ENCODE measurements at regions not wholly inside any gene's neighbourhood (a gene's known extent, or its start where the extent isn't known, plus 50 kb on each side); places are given as distances from the start of the nearest gene placed in this dataset.
"Not testable (repeated sequence)": the region's sequence is repeated elsewhere in the genome, so short reads cannot be mapped to it uniquely, and the experiment has no call there.

DNA sequence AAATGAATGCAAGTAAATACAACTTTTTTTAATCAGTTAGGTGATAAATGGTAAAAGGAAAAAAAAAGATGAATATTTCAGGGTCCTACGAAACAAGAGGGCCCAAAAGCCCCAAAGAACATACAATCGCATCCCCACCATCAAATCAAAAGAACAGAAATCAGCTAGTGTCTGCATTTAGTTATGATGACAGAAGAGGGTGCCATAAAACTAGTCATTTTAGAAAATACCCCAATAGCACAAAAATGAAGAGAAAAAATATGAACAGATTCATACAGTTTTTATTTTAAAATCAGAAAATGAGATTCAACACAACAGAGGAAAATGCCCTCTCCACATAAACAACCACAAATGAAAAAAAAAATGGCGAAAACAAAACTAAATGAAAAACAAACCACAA is 905.5 kb downstream of the REEP3 start:
- DNase-seq (ENCODE audit: extremely low spot score, insufficient read length, low read depth) = no peak
- FAIRE-seq = no peak

DNA sequence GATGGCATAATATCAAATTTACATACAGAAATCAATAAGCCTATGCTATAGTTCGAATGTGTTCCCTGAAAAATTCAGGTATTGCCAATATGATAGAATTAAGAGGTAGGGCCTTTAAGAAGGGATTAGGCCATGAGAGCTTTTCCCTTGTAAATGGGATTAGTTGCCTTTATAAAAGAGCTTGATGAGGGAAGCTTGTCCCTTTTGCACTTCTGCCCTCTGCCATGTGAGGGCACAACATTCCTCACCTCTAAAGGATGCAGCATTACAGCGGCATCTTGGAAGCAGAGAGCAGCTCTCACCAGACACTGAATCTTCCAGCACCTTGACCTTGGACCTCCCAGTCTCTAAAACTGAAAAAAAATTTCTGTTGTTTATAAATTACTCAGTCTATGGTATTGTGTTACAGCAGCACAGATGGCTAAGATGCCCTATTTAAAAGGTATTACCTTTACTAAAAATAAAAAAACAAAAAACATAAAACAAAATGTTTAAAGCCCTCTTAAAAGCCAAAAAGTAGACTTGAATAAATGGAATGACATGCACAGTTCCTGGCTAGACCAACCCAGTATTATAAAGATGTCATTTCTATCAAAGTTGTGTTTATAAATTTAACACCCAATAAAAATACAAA is 909.6 kb downstream of the REEP3 start:
- DNase-seq (ENCODE audit: extremely low spot score, insufficient read length, low read depth) = no peak
- no peak for FAIRE-seq

DNA sequence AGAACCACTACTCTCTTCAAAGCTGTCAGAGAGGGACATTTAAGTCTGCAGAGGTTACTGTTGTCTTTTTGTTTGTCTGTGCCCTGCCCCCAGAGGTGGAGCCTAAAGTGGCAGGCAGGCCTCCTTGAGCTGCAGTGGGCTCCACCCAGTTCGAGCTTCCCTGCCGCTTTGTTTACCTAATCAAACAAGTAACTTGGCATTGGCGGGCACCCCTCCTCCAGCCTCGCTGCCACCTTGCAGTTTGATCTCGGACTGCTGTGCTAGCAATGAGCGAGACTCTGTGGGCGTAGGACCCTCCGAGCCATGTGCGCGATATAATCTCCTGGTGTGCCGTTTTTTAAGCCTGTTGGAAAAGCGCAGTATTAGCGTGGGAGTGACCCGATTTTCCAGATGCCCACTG is 920.7 kb downstream of the REEP3 start:
- not testable (repeated sequence) for FAIRE-seq; DNase-seq (ENCODE audit: extremely low spot score, insufficient read length, low read depth)

DNA sequence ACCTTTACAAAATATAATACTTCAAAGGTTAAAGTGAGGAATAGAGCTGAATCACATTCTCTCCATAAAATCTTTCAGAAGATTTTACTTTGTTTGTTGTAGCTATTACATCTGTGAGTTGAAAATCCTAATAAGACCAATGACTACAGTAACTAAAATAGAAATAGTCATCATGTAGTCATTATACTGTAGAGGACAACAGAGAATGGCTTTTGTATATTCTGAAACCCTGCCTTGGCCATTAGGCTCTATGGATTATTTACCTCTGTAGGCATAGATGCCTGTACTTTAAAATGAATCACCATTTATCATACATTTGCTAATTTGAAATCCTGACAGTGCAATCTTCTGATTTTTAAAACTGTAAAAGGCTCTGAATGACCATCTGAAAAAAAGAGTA is 923.0 kb downstream of the REEP3 start:
- no peak for DNase-seq (ENCODE audit: extremely low spot score, insufficient read length, low read depth)
- FAIRE-seq = no peak

DNA sequence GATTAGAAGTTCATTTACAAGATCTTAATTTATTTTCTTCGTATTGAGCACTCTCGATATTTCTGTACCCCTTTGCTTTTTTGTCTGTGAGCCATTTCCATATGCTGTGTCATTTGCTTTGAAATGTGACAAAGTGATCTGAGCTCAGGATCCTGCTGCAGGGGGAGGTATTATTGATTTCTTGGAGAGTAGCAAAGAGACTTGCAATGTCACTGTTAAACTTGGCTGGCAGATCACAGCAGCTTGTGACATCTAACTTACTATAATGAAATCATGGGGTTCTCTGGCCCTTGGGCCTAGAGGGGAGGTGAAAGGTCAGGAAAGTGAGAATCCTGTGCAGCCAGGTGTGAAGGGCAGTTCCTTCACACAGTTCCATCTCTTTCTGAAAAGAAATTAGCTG is 923.4 kb downstream of the REEP3 start:
- no peak for FAIRE-seq
- DNase-seq (ENCODE audit: extremely low spot score, insufficient read length, low read depth) = no peak

DNA sequence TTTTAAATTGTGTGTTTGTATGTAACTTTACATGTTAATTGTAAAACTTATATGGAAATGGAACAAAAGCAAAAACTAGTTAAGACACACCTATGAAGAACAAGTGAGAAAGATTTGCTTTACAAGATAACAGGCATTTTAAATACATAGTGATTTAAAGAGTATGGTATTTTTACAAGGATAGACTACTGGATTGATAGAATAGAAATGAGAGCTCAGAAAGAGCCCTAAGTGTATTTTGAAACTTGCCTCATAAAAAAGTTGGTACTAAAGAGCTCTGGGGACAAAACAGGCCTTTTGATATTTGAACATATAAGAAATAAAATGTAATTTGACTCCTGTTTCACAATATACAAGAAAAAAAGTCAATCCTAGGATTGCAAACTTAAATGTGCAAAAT is 928.4 kb downstream of the REEP3 start:
- DNase-seq (ENCODE audit: extremely low spot score, insufficient read length, low read depth) = no peak
- FAIRE-seq = no peak

DNA sequence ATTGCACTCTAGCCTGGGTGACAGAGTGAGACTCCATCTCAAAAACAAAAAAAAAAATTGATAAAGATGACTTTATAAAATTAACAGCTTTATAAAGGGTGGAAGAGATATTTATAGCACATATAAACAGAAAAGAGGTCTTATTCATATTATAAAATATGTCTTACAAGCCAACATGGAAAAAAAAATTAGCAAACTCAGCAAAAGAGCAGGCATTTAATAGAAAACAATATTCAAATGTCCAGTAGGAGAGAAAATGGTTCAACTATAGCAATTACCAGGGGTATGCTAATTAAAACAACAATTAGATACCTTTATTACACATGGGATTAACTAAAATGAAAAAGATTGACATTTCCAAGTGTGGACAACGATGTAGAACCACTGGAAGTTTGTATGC is 929.1 kb downstream of the REEP3 start:
- FAIRE-seq (no peak), DNase-seq (ENCODE audit: extremely low spot score, insufficient read length, low read depth) (no peak)

DNA sequence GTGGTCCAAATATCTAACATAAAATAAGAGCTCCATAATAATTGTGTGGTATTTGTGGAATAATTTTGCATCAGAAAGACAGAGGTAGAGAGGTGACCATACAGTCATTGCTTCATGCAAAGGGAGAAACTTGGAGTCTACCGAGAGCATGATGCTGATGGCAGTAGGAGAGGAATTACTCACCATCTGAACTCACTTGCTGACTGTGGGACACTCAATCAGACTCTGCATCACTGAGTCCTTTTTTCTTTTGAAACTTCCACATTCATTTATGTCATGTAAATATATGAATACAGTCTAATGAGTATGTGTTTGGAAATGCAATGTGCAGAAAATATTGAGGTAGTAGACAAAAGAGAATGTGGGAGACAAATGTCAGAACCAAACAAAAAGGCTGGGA is 933.8 kb downstream of the REEP3 start:
- DNase-seq (ENCODE audit: extremely low spot score, insufficient read length, low read depth) = no peak
- FAIRE-seq = no peak

DNA sequence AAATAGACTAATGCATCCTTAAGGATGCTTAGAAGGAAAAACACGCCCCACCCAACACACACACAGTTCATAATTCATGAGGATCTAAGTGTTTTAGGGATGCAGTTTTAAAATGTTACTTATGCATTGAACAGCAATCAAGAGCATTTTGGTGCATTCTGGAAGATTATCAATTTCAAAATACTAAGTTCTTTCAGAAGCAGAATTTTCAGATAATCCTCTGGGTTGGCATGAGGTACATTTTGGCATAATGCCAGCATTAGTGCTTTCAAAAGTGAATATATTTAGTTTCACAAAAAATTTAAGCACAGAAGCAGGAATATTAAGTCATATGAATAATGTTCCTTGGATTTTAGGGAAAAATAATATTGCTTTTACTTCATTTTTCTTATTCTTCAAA is 937.1 kb downstream of the REEP3 start:
- no peak for FAIRE-seq
- DNase-seq (ENCODE audit: extremely low spot score, insufficient read length, low read depth) = no peak

DNA sequence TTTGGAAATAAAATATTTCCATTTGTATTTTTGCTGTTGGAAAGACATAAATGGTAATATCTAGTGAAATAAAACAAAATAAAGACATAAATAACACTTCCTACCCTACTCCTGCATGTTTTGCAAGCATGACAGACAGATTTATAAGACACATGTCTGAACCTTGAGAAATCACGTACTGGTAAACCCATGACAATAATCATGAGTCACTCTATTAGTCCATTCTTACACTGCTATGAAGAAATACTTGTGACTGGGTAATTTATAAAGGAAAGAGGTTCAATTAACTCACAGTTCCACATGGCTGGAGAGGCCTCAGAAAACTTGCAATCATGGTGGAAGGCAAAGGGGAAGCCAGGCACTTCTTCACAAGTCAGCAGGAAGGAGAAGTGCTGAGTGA is 942.2 kb downstream of the REEP3 start:
- DNase-seq (ENCODE audit: extremely low spot score, insufficient read length, low read depth) = no peak
- FAIRE-seq = no peak

DNA sequence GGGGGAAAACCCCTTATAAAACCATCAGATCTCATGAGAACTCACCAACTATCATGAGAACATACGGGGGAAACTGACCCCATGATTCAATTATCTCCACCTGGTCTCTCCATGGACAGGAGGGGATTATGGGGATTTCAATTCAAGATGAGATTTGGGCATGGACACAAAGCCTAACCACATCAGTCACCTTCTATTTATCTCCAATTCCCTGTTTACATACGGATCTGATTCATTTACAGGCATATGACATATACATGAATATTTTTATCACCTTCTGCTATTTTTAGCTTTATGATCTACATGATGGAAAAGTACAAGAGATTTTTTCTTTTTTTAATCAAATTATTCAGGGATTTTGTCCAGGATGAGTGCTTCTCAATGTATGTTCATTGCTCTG is 944.5 kb downstream of the REEP3 start:
- FAIRE-seq (no peak), DNase-seq (ENCODE audit: extremely low spot score, insufficient read length, low read depth) (no peak)

DNA sequence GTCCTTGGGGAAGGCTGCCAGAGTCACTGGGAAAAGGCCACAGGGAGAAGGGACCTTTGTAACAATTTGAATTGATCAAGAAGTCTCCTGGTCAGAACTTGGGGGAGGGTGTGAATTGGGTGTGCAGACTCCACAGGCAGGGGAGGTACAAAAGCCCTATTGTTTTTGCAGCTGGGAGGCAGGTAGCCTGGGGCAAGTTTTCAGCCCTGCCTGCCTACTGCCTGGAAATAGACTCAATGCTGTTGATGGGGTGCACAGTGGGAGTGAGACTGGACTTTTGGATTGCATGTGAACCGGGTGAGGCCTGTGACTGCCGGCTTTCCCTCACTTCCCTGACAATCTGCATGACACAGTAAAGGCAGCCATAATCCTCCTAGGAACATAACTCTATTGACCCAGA is 947.0 kb downstream of the REEP3 start:
- FAIRE-seq = no peak
- no peak for DNase-seq (ENCODE audit: extremely low spot score, insufficient read length, low read depth)

DNA sequence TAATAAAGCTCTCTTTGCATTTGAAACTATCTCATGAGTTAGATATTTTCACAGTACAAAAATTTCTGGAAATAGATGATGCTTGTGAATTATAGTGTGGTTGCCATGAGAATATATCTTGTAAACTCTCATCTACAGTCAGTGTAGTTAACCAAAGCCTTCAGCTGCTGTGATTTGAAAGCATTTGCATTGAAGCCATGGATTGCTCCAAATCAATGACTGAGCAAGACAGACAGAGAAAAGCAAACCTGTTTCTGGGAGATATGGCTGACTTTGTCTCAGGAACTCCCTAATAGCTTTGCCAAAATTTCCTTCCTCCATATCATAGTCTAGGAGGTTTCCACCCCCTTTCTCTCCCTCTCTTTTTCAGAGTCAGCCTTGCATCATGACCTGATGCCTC is 955.3 kb downstream of the REEP3 start:
- DNase-seq (ENCODE audit: extremely low spot score, insufficient read length, low read depth) = no peak
- FAIRE-seq = no peak

DNA sequence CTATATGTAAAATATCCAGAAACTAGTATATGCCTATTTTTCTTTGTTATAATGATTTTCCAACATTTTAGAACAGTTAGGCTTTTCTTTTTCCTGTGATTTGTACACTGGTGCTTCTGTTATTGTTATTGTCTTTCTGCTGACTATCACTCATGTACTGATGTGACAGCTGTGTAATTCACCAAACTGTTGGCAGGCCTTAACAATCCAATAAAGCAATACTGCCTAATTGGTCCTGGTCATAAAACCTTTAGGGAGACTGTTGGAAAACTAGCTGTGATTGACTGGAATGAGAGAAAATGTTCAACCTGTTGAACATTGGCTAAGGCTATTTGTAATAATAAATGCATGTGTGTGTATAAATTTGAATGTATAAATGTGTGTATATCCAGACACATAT is 956.6 kb downstream of the REEP3 start:
- FAIRE-seq (no peak), DNase-seq (ENCODE audit: extremely low spot score, insufficient read length, low read depth) (no peak)

DNA sequence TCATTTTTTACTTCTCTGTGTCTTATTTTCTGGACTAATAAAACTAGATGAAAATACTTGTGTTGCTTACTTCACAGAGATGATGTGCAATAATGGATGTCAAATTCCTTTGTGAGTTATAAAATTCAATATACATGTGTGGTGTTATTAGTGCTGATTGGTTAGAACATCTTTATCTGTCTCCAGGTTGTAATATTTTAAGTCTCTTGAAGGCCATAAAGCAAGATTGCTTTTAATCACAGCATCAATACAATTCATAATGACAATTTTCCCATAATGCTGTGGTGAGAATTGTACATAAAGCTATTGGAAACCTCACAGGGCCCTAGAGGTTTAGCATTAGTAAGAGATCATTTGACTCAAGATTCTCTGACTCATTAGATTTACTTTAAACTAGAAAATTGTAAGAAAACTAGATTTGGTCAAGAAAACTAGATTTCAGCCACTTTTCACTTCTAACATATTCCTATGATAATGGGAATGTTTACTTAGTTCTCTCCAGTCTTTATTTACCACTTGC is 963.7 kb downstream of the REEP3 start:
- DNase-seq (ENCODE audit: extremely low spot score, insufficient read length, low read depth) = no peak

DNA sequence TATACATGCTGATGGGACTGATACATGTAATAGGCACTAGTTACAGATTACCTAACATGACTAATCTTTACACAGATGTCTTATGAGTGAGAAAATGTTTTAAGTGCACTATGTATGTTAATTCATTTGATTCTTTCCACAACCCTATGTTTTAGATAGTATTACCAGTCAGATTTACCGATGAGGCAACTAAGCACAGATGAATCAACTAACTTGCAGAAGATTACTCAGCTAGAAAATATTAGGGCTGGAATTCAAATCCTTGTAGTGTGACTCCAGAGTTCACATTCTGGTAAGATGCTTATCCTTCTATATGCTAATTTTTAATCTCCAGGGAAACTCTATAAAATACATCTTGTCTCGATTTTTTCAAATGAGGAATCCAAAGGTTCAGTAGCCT is 964.9 kb downstream of the REEP3 start:
- no peak for DNase-seq (ENCODE audit: extremely low spot score, insufficient read length, low read depth)
- FAIRE-seq = no peak

More for the DNA sequence above, 963.7 kb downstream of the REEP3 start:
- no peak for FAIRE-seq

DNA sequence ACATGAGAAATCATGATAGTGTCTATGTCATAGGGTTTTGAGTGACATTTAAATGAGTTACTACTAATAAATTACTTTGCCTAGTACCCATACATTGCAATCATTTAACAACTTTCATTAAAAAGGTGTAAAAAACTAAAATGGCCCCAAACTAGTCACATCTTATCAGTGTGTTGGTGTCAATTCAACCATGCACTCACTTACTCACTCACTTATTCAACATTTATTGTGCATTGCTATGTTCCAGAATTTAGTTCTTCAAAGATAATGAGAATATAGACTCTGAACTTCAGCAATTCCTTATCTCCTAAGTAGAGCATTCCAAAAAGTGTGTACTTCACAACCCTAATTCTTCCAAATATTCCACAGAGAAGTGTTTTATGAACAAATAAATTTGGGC is 965.7 kb downstream of the REEP3 start:
- FAIRE-seq (no peak), DNase-seq (ENCODE audit: extremely low spot score, insufficient read length, low read depth) (no peak)

DNA sequence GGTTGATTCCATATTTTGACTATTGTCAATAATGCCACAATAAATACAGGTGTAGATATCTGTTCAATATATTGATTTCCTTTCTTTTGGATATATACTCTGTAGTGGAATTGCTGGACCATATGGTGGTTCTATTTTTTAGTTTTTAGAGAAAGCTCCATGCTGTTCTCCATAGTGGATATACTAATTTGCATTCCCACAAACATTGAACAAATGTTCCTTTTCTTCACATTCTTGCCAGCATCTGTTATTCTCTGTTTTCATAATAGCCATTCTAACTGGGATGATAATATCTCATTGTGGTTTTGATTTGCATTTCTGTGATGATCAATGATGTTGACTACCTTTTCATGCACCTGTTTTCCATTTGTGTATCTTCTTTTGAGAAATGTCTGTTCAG is 973.7 kb downstream of the REEP3 start:
- FAIRE-seq (no peak), DNase-seq (ENCODE audit: extremely low spot score, insufficient read length, low read depth) (no peak)

DNA sequence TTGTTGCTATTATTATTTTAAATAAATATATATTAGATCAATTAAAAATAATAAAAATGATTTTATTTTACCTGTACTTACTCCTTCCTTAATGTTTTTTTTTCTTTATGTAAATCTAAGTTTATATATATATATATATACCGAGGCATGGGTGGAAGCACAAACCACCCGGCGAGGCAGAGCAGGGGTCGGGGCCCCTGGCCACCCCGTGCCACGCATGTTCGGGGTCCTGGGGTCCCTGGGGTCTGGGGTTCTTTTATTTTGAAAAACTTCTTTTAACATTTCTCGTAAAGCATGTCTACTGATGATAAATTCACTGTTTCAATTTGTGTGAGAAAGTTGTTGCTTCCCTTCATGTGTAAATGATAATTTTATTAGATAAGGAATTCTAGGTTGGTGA is 976.1 kb downstream of the REEP3 start:
- FAIRE-seq (no peak), DNase-seq (ENCODE audit: extremely low spot score, insufficient read length, low read depth) (no peak)

DNA sequence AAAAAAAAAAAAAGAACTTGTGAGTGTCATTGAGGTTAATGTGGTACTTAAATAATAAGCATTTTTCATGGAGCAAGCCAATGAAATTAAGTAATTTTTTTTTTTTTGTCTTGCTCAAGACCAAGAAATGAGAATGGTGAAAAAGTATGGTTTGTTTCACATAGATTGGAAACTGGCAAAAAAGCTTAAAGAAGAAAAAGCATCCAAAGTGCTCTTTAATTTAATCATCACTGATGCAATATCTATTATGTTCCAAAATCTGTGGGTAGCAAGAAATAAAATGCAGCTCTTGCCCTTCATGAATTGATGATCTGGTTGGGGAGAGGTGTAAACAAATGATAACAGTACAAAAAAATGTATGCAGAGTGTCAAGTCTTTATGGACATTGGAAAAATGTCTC is 980.6 kb downstream of the REEP3 start:
- DNase-seq (ENCODE audit: extremely low spot score, insufficient read length, low read depth) (no peak), FAIRE-seq (no peak)

DNA sequence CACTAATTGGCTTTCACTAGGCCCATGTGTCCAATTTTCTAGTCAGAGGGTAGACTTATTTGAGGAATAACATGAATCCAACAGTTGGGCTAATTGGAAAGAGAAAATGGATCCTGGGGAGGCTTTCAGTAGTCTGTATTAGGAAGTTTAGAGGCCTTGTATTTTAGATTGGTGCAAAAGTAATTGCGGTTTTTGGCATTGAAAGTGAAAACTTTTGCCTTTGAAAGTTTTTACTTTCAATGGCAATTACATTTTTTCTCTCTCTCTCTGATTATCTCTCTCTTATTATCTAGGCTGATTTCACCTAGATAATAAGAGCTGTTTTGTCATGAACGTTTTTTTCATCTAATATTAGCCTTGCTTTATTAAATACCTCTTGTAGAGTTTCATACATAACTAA is 981.7 kb downstream of the REEP3 start:
- FAIRE-seq (no peak), DNase-seq (ENCODE audit: extremely low spot score, insufficient read length, low read depth) (no peak)

DNA sequence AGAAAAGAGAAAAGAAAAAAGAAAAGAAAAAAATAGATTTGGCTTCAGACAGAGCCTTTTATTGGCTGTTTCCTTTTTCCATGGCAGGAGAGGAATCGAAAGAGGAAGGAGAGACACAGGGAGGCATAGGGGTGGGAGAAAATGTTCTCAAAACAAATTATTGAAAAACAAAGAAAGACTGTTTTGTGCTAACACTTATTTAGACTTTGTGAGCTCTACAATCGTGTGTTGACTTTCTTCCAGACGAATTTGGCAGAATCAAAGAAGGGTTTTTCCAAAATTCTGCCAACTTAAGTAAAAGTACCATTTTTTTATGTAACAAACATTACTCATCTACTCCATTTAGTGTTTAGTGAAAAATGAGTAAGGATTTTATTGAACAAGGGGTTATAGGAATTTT is 982.2 kb downstream of the REEP3 start:
- DNase-seq (ENCODE audit: extremely low spot score, insufficient read length, low read depth) (no peak), FAIRE-seq (no peak)

DNA sequence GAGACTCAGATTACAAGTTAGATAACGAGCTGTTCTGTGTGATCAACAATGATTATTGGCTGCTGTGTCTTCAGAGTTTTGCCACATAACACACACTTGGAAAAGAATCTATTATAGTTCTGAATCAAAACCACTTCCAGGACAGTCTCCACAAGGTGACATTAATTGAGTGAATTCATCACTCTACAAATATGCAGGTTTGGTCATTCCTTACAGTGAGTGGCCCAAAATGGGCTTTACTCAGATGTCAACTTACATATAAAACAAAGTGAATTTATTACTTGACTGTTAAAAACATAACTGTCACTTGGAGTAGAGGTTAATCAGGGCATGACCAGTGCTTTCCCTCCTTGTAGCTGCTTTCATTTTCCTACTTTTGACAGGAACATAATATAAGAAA is 984.3 kb downstream of the REEP3 start:
- no peak for DNase-seq (ENCODE audit: extremely low spot score, insufficient read length, low read depth)
- no peak for FAIRE-seq
